Right ventricle myocardium superior (tissue), 1 donor: ENCODE measurements at regions not wholly inside any gene's neighbourhood (a gene's known extent, or its start where the extent isn't known, plus 50 kb on each side); places are given as distances from the start of the nearest gene placed in this dataset.
A peak's percentile ranks its signal among the peaks of the same experiment; 100 is the strongest.

Experiments
- ATAC-seq: fragments of 200-7000 bp; cut with Tn5 transposase; one replicate; pipeline ENCODE4 v1.9.1; 2020; ENCODE audit warnings: mild to moderate bottlenecking; ENCODE audit not compliant: poor library complexity
- DNase-seq: peaks from one replicate; pipeline ENCODE4 v3.0.0-alpha.2; 2020
- intact Hi-C: fragments of 100-400 bp; cut with DNase I; formaldehyde crosslinking; loops from one replicate; pipeline ENCODE4 v1.11.2; 2022
- donor health status: DM: no; HTN: yes; CAD: no; lungs with severe emphysema.

- DNase-seq = no peak
- ATAC-seq = no peak
- intact Hi-C loops = no loop called here
Measured at GRCh38 chr5:67465537-67466207, 269.1 kb upstream of the CD180 start.

- no peak for ATAC-seq
- intact Hi-C loops = no loop called here
- DNase-seq = no peak
Measured at GRCh38 chr5:67462147-67462546, 265.5 kb upstream of the CD180 start.

- DNase-seq (no peak), ATAC-seq (no peak)
- intact Hi-C loops = no loop called here
Measured at GRCh38 chr5:67459253-67459652, 262.7 kb upstream of the CD180 start.

GRCh38 chr5:67455970-67456369 is 259.4 kb upstream of the CD180 start:
- ATAC-seq (no peak), DNase-seq (no peak)
- intact Hi-C loops = no loop called here

GRCh38 chr5:67454957-67455561 is 258.5 kb upstream of the CD180 start:
- ATAC-seq (no peak), DNase-seq (no peak)
- intact Hi-C loops = no loop called here

GRCh38 chr5:67453111-67453905 is 256.7 kb upstream of the CD180 start:
- intact Hi-C loops = no loop called here
- DNase-seq = no peak
- no peak for ATAC-seq

- ATAC-seq (no peak), DNase-seq (no peak)
- intact Hi-C loops = no loop called here
Measured at GRCh38 chr5:67451640-67452279, 255.2 kb upstream of the CD180 start.

GRCh38 chr5:67447732-67448131 is 251.1 kb upstream of the CD180 start:
- DNase-seq = no peak
- ATAC-seq = no peak
- intact Hi-C loops = no loop called here

- intact Hi-C loops = no loop called here
- ATAC-seq (peak; percentile 20), DNase-seq (no peak)
Measured at GRCh38 chr5:67437905-67438845, 241.6 kb upstream of the CD180 start.

GRCh38 chr5:67435032-67435431 is 238.4 kb upstream of the CD180 start:
- ATAC-seq (no peak), DNase-seq (no peak)
- intact Hi-C loops = no loop called here

- ATAC-seq (no peak), DNase-seq (no peak)
- intact Hi-C loops = no loop called here
Measured at GRCh38 chr5:67434466-67434865, 237.9 kb upstream of the CD180 start.

GRCh38 chr5:67432606-67433005 is 236.0 kb upstream of the CD180 start:
- intact Hi-C loops = no loop called here
- DNase-seq (no peak), ATAC-seq (no peak)

- ATAC-seq = no peak
- DNase-seq = no peak
- intact Hi-C loops = no loop called here
Measured at GRCh38 chr5:67431191-67431590, 234.6 kb upstream of the CD180 start.

- no peak for DNase-seq
- no peak for ATAC-seq
- intact Hi-C loops = no loop called here
Measured at GRCh38 chr5:67427850-67428298, 231.3 kb upstream of the CD180 start.

GRCh38 chr5:67426961-67427849 is 230.6 kb upstream of the CD180 start:
- ATAC-seq (no peak), DNase-seq (no peak)
- intact Hi-C loops = no loop called here

GRCh38 chr5:67425514-67425913 is 228.9 kb upstream of the CD180 start:
- intact Hi-C loops = no loop called here
- ATAC-seq = no peak
- no peak for DNase-seq

GRCh38 chr5:67417839-67418238 is 221.2 kb upstream of the CD180 start:
- ATAC-seq = no peak
- intact Hi-C loops = no loop called here
- DNase-seq = no peak

- intact Hi-C loops = no loop called here
- no peak for ATAC-seq
- no peak for DNase-seq
Measured at GRCh38 chr5:67416986-67417385, 220.4 kb upstream of the CD180 start.
